Spinal cord (tissue), 9 donors: ENCODE measurements at regions not wholly inside any gene's neighbourhood (a gene's known extent, or its start where the extent isn't known, plus 50 kb on each side); places are given as distances from the start of the nearest gene placed in this dataset.
A peak's percentile ranks its signal among the peaks of the same experiment; 100 is the strongest.

Experiments
- DNase-seq, 6 donors: peaks; one replicate each; pipeline versions ENCODE4 v3.0.0 to v3.0.0-alpha.2; 2013 to 2015; ENCODE audit warnings: low spot score in 6 of 6, low read depth in 4 of 6
- H3K27ac ChIP-seq: one replicate; pipeline ENCODE4 v1.5.1; 2013; ENCODE audit warnings: low read depth, low read length, control low read depth
- H3K27me3 ChIP-seq: one replicate; pipeline ENCODE4 v1.6.1; 2013; ENCODE audit warnings: low read length; ENCODE audit not compliant: control insufficient read depth, insufficient read depth
- H3K36me3 ChIP-seq: one replicate; pipeline ENCODE4 v1.6.1; 2013; ENCODE audit warnings: low read length; ENCODE audit not compliant: control insufficient read depth, insufficient read depth
- H3K4me1 ChIP-seq: one replicate; pipeline ENCODE4 v1.6.1; 2013; ENCODE audit warnings: low read length; ENCODE audit not compliant: control insufficient read depth, insufficient read depth
- H3K4me3 ChIP-seq: one replicate; pipeline ENCODE4 v1.5.1; 2013; ENCODE audit warnings: low read depth, low read length, control low read depth
- H3K9me3 ChIP-seq: one replicate; pipeline ENCODE4 v1.6.1; 2013; ENCODE audit warnings: low read length; ENCODE audit not compliant: control insufficient read depth, insufficient read depth
- WGBS: methylation state at CpG from one replicate; pipeline ENCODE4 v1.1.5; 2013; ENCODE audit warnings: missing lambda C conversion rate; ENCODE audit not compliant: insufficient coverage; 5-methylcytosine and 5-hydroxymethylcytosine counted together
- donor health status: healthy.

- no peaks in the 10 kb centered on the region for H3K27me3 ChIP-seq
- no peak overlapping the region for H3K4me3 ChIP-seq
- no peaks in the 10 kb centered on the region for H3K4me1 ChIP-seq
- H3K27ac ChIP-seq, result no peak overlapping the region
- no peaks in the 10 kb centered on the region for H3K36me3 ChIP-seq
- WGBS, result no CpG with 5 or more reads among the region's 2 CpGs
- DNase-seq, result no peak
- no peaks in the 10 kb centered on the region for H3K9me3 ChIP-seq
Observed at GRCh38 chrX:21056622-21057021, 317.6 kb upstream of the CNKSR2 start.

- H3K9me3 ChIP-seq, result no peaks in the 10 kb centered on the region
- H3K27me3 ChIP-seq, result no peaks in the 10 kb centered on the region
- no peak overlapping the region for H3K4me3 ChIP-seq
- no peaks in the 10 kb centered on the region for H3K36me3 ChIP-seq
- H3K4me1 ChIP-seq, result no peaks in the 10 kb centered on the region
- no peak overlapping the region for H3K27ac ChIP-seq
- no peak for DNase-seq
- no CpG with 5 or more reads among the region's 2 CpGs for WGBS
Observed at GRCh38 chrX:21047034-21047455, 327.2 kb upstream of the CNKSR2 start.

- H3K4me1 ChIP-seq, result no peaks in the 10 kb centered on the region
- DNase-seq, result peak in 1 of 6 donors; percentile 61
- peaks cover 3% of the 10 kb centered on the region for H3K9me3 ChIP-seq
- WGBS, result no CpG with 5 or more reads among the region's 2 CpGs
- no peaks in the 10 kb centered on the region for H3K27me3 ChIP-seq
- H3K36me3 ChIP-seq, result no peaks in the 10 kb centered on the region
- no peak overlapping the region for H3K27ac ChIP-seq
- no peak overlapping the region for H3K4me3 ChIP-seq
Observed at GRCh38 chrX:21014326-21014725, 359.9 kb upstream of the CNKSR2 start.

DNA sequence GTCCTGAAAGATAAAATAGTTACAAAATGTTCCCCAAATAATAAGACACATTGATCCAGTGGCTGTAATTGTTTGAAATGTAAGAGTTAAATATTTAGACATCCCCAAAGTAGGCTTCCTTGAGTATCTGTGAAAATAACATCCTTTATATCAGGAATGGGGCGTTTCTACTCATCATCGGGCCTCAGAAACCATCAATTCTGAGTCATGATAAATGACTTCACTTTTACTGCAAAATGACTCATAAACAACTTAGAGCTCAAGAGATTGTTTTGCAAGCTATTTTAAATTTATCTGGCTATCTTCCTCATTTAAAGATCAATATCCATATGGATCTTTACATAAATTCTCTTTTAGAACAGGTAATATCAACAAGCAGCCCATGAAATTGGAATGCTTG lies 369.4 kb upstream of the CNKSR2 start:
- Histone ChIP-seq H3K4me1 (no peaks in the 10 kb centered on the region), H3K27me3 (no peaks in the 10 kb centered on the region), H3K4me3 (no peak overlapping the region), H3K9me3 (no peaks in the 10 kb centered on the region), H3K36me3 (no peaks in the 10 kb centered on the region), H3K27ac (no peak overlapping the region)
- DNase-seq, result no peak
- WGBS, result 100% methylated on average over 1 of the region's 2 CpGs

- WGBS, result no CpG with 5 or more reads among the region's 2 CpGs
Observed at GRCh38 chrX:20995829-20996228, 378.4 kb upstream of the CNKSR2 start.

GRCh38 chrX:20989361-20989760 lies 384.9 kb upstream of the CNKSR2 start:
- peaks cover 2% of the 10 kb centered on the region for H3K27me3 ChIP-seq
- no peak for DNase-seq
- no peak overlapping the region for H3K27ac ChIP-seq
- WGBS, result 77% methylated on average over 3 of the region's 3 CpGs
- H3K36me3 ChIP-seq, result no peaks in the 10 kb centered on the region
- H3K9me3 ChIP-seq, result no peaks in the 10 kb centered on the region
- H3K4me3 ChIP-seq, result no peak overlapping the region
- no peaks in the 10 kb centered on the region for H3K4me1 ChIP-seq

More at GRCh38 chrX:20995829-20996228, 378.4 kb upstream of the CNKSR2 start:
- H3K4me1 ChIP-seq, result no peaks in the 10 kb centered on the region
- no peaks in the 10 kb centered on the region for H3K9me3 ChIP-seq
- H3K4me3 ChIP-seq, result no peak overlapping the region
- H3K36me3 ChIP-seq, result no peaks in the 10 kb centered on the region
- peaks cover 2% of the 10 kb centered on the region for H3K27me3 ChIP-seq
- H3K27ac ChIP-seq, result no peak overlapping the region
- DNase-seq, result no peak

GRCh38 chrX:20988804-20989203 lies 385.4 kb upstream of the CNKSR2 start:
- H3K27me3 ChIP-seq, result no peaks in the 10 kb centered on the region
- 78% methylated on average over 2 of the region's 2 CpGs for WGBS
- no peak overlapping the region for H3K4me3 ChIP-seq
- H3K27ac ChIP-seq, result no peak overlapping the region
- H3K36me3 ChIP-seq, result no peaks in the 10 kb centered on the region
- H3K9me3 ChIP-seq, result no peaks in the 10 kb centered on the region
- no peaks in the 10 kb centered on the region for H3K4me1 ChIP-seq
- no peak for DNase-seq

- Histone ChIP-seq H3K4me1 (no peaks in the 10 kb centered on the region), H3K27me3 (no peaks in the 10 kb centered on the region), H3K27ac (no peak overlapping the region), H3K36me3 (no peaks in the 10 kb centered on the region), H3K4me3 (no peak overlapping the region), H3K9me3 (no peaks in the 10 kb centered on the region)
- no CpG with 5 or more reads among the region's 3 CpGs for WGBS
- DNase-seq, result no peak
Observed at GRCh38 chrX:20988118-20988517, 386.1 kb upstream of the CNKSR2 start.

DNA sequence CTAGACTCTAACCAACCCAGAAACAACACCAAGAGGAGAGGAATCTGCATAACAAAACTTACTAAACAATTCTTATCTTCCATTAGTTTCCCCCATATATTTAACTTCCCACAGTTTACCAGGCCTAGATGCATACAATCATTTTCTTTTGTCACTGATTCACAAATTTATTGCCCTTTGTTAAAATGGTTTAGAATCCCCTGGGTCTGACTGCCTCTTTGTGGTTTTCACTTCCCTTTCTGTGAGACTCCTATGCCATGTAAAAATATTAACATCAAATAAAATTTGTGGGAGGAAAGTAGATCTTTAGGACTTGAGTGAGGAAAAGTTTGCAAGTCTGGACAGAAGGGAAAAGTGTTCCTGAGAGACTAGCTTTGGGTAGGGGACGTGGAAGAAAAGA lies 393.8 kb upstream of the CNKSR2 start:
- Histone ChIP-seq H3K9me3 (no peaks in the 10 kb centered on the region), H3K4me1 (no peaks in the 10 kb centered on the region), H3K4me3 (no peak overlapping the region), H3K36me3 (no peaks in the 10 kb centered on the region), H3K27ac (no peak overlapping the region), H3K27me3 (peaks cover 2% of the 10 kb centered on the region)
- no CpG with 5 or more reads among the region's 1 CpG for WGBS
- DNase-seq, result no peak

DNA sequence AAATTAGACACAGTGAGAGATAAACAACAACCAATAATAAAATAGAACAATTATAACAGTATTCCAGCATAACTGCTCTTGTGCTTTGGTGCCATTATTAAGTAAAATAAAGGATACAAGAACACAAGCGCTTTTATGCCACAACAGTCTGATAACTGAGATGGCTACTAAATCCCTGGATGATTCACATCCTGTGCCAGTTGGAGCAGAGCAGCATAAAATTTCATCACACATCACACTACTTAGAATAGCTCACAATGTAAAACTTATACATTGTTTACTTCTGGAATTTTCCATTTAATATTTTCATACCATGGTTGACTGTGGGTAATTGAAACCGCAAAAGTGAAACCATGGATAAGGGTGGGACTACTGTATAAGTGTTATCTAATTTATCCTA lies 399.9 kb upstream of the CNKSR2 start:
- H3K36me3 ChIP-seq, result no peaks in the 10 kb centered on the region
- 83% methylated on average over 1 of the region's 2 CpGs for WGBS
- DNase-seq, result no peak
- H3K4me3 ChIP-seq, result no peak overlapping the region
- no peaks in the 10 kb centered on the region for H3K4me1 ChIP-seq
- H3K9me3 ChIP-seq, result no peaks in the 10 kb centered on the region
- no peak overlapping the region for H3K27ac ChIP-seq
- peaks cover 2% of the 10 kb centered on the region for H3K27me3 ChIP-seq
